ENCODE measurements at regions not wholly inside any gene's neighbourhood (a gene's known extent, or its start where the extent isn't known, plus 50 kb on each side); places are given as distances from the start of the nearest gene placed in this dataset.

GRCh38 chrX:84729408-84729807 lies 227.2 kb upstream of the HDX start:
- no peak for TF ChIP-seq CTCF (IDR thresholded peaks at IDR 0.05)
- no peak for TF ChIP-seq POLR2A (IDR thresholded peaks at IDR 0.05)
